NCI-H2107 treated with DMSO at 0.1 percent for 48 hours (cell line): ENCODE measurements at regions not wholly inside any gene's neighbourhood (a gene's known extent, or its start where the extent isn't known, plus 50 kb on each side); places are given as distances from the start of the nearest gene placed in this dataset.
"Not testable (repeated sequence)": the region's sequence is repeated elsewhere in the genome, so short reads cannot be mapped to it uniquely, and the experiment has no call there.

ENCODE experiments used
- DNase-seq: peaks from one replicate; lab custom pipeline; 2025; ENCODE audit not compliant: unreplicated experiment; lab: John Stamatoyannopoulos, UW

DNA sequence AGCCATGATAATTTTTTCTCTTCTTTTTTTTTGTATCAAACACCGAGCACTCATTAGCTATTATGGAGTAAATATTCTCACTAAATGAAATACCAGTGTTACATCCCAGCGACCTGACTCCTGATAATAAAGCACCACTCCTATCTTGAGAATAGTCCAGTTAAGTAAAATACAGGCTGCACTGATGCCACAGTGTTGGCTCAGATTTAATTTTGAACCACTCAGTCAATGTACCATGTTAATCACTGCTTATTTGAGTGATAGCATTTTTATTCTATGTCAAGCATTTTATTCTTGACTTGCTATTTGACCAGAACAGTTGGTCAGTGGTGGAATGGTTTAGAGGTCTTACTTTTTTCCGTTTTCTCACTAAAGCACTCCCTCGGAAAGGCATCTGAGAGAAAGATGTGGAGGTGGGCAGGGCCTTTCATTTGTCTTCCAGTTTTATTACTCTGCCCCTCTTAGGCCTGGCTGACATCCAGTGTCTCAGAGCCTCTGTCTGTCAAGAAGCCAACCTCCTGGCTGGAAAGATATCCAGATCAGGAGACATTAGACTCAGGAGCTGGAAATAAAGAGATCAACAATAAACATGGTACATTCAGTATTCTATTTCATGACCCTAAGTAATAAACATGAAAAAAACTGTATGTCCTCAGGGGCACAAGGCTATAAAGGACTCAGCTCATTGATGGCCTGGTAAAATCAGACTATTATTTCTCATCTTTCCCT, 457.8 kb downstream of the EPM2A start:
- DNase-seq, result no peak

DNA sequence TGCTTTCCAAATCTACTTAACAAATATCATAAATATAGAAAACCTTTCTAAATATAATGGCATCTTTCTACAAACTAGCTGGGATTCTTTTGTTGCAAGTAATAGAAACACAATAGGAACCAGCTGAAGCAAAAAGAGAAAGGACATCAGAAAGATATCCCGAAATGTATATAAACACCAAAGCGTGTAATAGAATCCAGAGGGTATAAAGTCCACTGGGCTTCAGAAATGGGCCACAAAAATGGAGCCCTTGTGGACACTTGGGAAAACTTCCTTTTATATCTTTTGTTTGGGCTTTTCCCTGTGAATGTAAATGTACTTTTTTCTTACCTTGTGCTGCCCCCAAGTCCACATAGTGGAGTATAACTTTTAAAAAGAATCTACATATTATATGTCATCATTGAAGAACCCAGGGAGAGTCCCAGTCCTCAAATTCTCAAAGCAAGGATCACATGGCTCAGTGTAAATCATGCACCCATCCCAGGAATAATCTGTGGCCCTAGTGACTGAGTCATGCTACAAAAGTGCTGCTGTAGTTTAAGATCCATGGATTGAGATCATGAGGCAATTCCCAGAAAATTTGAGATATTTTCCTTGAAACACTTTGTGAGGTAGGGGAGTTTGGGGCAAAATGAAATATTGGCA, 457.0 kb downstream of the EPM2A start:
- no peak for DNase-seq

DNA sequence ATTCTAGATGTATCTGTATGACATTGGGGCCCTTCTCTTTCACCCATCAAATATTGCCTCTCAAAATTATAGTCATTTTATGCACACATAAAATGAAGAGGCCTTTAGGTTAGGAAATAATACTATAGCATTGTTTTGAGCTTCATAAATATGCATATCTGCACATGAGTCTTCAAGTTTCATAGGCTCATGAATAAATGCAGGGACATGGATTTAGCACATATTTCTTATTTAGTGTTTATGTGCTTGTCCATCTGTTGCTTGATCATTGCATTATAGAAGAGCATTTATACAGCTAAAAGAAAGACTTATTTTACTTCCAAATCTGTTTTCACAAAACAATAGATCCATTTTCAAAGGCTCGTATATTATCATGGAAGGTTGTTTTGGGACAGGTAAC, 455.8 kb downstream of the EPM2A start:
- DNase-seq, result no peak

DNA sequence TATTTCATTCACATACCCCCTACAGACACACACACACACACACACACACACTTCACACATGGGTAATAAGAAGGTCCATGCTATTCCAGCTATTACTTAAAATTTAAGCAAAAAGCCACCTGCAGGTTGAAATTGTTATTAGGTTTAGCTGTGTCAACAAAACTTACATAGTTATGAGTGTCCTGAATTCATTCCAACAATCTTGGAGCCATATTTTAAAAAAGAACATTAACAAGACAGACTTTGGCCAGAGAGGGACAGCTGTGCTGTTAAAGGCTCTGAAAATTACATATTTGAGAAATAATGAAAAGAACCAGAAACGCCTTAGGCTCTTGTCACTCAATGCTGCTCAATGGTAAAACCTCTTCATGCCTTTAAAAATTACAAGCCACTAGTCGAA, 455.3 kb downstream of the EPM2A start:
- DNase-seq, result no peak

DNA sequence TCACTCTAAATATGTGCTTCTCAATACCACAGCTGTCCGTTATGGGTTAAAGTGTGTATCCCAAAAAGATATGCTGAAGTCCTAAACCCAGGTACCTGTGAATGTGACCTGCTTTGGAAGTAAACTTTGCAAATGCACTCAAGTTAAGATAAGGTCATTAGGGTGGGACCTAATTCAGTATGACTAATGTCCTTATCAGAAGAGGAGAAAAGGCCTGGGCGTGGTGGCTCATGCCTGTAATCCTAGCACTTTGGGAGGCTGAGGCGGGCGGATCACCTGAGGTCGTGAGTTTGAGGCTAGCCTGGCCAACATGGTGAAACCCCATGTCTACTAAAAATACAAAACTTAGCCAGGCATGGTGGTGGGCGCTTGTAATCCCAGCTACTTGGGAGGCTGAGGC, 452.1 kb downstream of the EPM2A start:
- DNase-seq, result not testable (repeated sequence)

DNA sequence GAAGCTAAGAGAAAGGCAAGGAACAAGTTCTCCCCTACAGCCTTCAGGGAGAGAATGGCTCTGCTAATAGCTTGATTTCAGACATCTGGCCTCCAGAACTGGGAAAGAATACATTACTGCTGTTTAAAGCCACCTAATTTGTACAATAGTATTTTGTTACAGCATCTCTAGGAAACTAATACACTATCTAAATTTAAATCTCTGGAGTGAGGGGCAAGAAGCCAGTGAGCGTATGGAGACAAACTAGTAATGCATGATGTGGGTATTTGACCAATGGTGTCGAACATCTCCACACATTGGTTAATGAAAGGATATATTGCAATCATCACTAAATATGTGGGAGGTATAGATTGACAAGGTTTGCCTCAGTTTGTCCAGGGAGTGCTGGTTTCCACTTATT, 451.5 kb downstream of the EPM2A start:
- DNase-seq, result no peak

DNA sequence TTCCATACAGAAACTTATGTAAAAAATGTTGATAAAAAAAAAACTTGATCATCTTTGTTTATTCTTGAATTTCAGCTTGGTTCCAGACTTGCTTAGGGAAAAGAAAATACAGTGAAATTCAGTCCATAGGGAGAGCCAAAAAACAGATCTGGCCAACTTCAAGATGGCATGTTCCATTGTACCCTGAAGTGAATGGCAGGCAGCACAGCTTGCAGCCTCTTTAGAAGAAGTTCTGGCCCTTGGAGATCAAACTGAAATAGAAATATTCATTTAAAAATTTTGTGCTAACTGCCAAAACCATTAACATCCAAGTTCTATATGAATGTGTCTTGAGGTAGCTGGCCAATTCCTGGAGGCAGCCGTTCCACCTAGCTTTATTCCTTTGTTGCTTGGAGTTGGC, 448.4 kb downstream of the EPM2A start:
- no peak for DNase-seq

DNA sequence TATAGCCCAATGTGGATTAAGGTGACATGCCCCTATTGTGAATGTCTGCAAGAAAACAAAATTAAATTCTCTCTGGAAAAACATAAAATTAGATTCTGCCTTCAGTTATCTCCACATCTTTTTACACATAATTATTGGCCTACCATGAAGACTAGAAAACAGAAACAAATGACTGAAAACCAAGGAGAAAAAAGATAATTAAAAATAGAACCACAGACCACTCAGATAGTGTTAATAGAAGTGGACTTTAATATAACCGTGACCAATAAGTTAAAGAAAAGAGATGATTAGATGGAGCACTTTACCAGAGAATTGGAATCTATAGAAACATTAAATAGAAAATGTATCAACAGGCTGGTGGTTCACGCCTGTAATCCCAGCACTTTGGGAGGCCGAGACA, 445.7 kb downstream of the EPM2A start:
- DNase-seq, result no peak

DNA sequence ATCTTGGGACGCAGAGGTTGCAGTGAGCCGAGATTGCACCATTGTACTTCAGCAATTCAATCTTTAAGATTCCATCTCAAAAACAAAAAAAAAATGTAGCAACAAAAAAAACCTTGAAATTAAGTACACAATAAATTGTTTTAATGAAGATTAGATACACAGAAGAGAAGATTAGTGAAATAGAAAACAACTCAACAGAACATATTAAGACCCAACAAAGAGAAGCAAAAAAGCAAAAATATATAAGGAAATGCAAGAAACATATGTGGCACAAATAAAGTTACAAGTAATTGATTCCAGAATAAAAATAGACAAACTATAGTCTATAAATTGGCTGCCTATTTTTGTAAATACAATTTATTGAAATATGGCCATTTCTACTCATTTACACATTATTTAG, 445.2 kb downstream of the EPM2A start:
- DNase-seq, result no peak

DNA sequence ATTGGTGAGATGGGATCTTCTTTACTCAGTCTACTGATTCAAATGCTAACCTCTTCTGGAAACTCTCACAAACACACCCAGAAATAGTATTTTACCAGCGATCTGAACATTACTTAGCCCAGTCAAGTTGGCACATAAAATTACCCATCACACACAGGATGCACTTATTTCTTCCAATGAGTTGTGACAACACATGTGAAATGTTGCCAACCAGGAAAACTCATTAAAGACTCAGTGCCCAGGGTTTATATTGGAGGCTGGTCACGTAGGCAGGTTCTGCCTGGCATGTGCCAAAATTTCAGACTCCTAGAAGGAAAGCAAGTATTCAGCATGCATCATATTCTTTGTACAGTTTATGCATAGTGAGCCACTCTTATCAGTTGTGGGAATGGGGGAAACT, 443.3 kb downstream of the EPM2A start:
- no peak for DNase-seq

DNA sequence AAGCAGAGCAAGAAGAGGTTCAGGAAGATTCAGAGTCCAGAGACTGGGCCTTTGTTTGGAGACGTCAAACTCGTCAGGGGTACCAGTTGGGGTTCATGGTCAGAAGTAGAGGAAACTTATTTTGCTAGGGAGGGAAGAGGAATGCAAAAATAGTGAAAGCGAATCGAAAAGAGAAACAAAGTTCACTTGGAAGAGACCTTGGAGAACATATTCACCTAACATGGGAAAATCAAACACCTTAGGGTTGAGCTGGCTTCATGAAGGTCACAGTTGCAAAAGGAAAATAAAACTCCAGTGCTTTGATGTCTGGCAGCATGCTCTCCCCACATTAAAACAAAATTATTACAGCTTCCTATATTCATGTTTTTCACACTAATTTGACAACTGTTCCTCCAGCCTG, 440.4 kb downstream of the EPM2A start:
- DNase-seq, result no peak

DNA sequence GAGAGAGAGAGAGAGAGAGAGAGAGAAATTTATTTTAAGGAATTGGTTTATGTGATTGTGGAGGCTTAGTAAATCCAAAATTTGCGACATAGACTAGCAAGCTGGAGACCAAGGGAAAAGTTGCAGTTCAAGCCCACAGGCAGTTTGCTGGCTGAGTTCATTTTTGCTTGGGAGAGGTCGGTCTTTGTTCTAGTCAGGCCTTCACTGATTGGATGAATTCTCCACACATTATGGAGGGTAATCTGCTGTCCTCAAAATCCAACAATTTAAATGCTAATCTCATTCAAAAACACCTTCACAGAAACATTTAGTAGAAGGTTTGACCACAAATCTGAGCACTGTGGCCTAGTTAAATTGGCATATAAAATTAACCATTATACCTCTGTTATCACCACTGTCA, 439.6 kb downstream of the EPM2A start:
- DNase-seq, result no peak

DNA sequence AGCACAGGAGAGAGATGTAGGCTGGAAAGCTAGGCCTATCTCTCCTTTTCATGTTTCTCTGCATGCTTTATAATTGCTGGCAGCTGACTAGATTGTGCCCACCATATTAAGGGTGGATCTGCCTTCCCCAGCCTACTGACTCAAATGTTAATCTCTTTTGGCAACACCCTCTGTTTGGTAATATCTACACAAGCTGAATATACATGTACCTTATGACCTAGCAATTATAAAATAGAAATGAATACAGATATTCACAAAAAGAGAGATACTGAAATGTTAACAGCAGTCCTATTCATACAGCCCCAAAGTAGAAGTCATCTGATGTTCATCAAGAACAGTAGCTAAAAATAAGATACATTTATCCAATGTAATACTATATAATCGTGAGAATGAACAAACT, 429.6 kb downstream of the EPM2A start:
- DNase-seq, result no peak

DNA sequence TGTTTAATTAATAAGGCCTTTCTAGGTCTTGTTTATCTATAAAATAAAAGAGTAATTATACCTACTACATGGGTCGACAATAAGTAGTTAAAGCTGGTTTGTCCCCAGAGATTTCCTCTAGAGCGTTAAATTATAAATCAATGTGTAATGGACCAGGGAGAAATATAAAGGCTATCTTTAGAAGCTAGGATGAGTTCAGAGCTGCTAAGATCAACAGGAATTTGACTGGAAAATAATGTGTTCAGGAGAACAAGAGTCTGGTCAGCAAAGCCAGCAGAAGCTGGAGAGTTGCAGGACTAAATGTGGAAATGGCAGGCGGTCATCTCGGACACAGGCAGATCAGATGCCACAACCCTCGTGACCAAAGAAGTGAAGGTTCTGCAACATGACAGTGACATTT, 428.8 kb downstream of the EPM2A start:
- no peak for DNase-seq

DNA sequence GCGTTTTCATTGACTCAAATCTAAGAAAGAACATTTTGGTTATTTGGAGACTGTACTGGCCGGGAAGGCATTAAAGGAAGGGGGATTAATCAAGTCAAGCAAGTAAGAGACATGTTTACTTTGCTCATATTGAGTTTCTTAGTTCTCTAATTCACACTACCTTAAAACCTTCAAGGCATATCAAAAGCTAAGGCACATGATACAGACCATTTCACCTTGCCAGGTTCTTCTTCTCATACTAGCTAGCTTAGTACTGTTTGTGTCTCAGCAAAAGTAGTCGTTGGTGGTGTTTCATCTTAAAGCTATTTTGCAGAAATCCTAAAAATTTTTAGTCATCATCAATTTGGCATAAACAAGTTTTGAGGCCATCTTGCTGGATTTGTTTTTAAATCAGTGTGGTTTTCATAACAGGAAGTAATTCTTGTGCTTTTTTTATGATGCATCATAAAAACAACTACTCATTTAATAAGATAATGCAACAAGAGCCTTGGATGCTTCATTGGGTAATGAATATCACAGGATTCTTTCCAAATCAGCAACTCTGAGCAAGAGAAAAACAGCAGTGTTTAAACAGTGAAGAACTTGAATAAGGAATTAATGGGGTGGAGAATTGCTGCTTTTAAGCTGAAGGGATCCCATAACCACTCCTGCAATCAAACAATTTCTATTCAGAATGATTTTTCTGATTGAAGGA, 425.3 kb downstream of the EPM2A start:
- no peak for DNase-seq

DNA sequence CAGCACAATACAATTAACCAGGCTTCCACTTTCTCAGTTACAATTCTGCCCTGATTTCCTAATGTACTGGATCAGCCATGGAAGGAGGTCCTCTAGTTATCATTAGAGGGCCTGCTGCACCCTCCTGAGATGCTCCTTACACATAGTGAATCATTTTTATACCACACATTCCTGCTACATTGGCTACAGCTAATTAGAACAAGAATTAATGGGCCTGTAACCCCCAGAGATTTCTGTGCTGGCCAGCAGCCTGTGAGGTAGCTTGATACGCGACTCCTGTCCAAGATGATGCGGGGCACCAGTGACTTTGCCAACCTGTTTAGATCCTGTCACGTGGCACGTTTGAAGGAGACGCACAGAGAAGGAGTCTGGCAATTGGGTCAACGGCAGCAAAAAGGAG, 422.8 kb downstream of the EPM2A start:
- no peak for DNase-seq

DNA sequence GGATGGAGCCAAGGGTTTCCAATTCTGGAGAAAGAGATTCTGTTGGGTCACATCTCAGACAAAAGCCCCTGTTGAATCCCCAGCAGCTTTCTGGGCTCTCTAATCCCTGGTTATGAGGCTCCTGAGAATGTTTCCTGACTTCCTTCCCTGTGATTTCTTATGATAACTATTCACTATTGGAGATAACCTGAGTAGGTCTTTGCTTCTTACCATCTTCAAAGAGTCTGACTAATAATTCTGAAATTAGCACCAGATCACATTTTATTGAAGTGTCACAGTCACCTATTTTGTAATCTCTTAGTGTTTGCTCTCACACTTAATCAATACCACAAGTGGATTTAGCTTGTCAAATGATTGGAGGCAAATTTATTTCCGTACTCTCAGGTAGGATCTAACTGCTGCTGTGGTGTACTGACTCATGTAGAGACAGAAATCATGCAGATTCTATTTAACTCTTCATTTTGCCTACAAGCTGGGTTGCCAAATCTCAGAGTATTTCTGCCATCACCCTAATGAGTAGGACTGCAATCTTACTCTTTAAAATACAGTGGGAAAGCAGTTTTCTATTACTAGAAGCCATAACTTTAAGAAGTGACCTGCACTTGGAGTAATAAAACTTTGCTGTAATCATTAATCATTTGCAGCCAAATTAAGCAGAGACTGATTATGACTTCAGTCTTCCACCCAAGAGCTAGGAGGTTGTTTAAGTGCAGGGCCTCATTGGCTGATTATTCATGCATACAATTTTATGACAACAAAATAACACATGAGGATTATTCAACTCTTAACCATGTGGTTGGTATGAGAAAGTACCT, 422.1 kb downstream of the EPM2A start:
- no peak for DNase-seq

DNA sequence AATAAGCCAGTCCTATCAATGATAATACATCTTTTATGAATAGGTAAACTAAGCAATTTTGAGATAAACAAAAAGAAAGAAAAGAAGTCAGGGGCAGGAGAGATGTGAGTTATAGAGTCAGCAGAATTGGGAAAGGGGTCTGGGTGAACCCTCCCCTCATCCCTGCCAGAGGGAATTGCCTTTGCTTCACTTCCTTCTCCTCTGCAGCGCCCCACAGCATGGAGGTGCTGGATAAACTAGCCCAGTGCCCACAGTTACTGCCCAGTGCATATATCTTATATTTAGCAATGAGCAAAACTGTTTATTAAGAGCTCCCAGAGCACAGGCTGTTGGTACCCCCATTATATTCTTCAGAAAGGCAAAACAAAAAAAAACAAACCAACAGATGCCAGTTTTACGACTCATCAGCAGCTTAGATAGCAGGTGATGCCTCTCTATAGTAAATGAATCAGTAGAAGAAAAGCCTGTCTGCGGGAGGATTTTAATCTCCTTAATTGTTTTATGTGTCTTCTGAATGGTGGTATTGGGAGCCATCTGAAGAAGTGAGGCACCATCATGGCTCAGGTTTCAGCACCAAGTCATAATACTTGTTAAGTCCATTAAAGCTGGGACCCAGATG, 419.2 kb downstream of the EPM2A start:
- DNase-seq, result no peak

DNA sequence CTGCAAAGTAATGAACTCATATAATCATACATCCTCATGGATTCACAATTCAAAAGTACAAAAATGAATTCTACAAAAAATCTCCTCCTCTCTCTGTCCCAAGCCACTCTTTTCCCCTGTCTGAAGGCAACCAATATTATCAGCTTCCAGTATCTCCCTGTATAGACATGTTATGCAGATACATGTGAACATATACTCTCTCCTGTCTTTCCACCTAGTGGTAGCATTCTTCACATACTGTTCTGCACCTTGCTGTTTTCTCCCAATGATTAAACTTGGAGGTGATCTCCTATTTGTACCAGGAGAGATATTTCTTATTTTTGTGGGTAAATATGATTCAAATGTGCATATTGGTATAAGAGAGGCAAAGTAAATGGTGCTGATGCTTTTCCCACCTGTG, 416.4 kb downstream of the EPM2A start:
- DNase-seq, result no peak

DNA sequence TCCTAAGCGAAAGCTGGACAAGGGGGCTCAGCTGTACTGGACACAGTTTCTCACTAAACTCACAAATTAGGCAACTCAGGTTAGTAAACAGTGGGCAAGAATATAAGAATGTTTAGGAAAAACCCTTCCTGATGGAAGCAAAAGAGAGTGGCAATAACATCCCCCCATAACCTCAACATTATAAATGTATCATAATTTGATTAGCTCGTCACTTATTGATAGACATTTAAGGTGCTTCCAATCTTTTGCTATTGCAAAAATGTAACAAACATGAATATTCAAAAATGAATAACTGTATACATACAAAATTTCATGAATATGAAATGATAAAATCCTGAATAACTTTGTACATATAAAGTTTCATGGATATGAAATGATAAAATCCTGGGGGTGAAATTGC, 415.7 kb downstream of the EPM2A start:
- no peak for DNase-seq

DNA sequence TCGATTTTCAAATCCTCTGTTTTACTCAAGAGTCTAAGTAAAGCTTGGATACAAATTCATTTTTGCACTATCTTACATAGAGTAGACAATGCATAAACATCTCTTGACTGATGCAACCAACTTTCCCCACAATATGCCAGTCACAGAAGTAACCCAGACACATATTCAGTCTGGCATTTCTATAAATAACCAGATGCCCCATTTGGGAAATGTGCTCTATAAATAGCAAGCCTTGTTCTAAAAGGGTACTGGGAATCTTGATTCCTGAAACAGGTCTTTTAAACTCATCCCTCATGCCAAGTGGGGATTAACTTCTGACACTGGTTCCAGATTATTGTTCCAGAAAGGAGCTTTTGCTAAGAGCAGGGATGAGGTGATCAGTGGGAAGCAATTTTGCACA, 411.7 kb downstream of the EPM2A start:
- DNase-seq, result no peak
